ENCODE measurements at regions not wholly inside any gene's neighbourhood (a gene's known extent, or its start where the extent isn't known, plus 50 kb on each side); places are given as distances from the start of the nearest gene placed in this dataset.

GRCh38 chr1:62989497-62989896 is 205.6 kb downstream of the ATG4C start:
- no peak for TF ChIP-seq EZH2phosphoT487 (IDR thresholded peaks at IDR 0.05; ENCODE audit: low read length)
- TF ChIP-seq CTCF (IDR thresholded peaks at IDR 0.05; ENCODE audit: low read length), result no peak
